Peyer's patch (tissue), 4 donors: ENCODE measurements at regions not wholly inside any gene's neighbourhood (a gene's known extent, or its start where the extent isn't known, plus 50 kb on each side); places are given as distances from the start of the nearest gene placed in this dataset.

ENCODE experiments used
- POLR2A ChIP-seq, 2 donors: fragments of 450-650 bp; IDR thresholded peaks; one replicate each; pipeline ENCODE4 v1.5.1; 2017; ENCODE audit warnings: antibody characterized with exemption in 2 of 2, mild to moderate bottlenecking in 2 of 2, moderate library complexity in 2 of 2
- TF ChIP-seq, protein P1 (sequence below), 6 experiments: fragments of 450-650 bp in 4 of 6; fragments of 200-600 bp in 2 of 6; sonication (generic) in 1 of 6; IDR thresholded peaks; one replicate each; pipeline ENCODE4 v1.5.1; 2017 to 2019; ENCODE audit warnings: antibody characterized with exemption in 6 of 6, mild to moderate bottlenecking in 3 of 6, moderate library complexity in 1 of 6

- TF ChIP-seq, protein P1, sequence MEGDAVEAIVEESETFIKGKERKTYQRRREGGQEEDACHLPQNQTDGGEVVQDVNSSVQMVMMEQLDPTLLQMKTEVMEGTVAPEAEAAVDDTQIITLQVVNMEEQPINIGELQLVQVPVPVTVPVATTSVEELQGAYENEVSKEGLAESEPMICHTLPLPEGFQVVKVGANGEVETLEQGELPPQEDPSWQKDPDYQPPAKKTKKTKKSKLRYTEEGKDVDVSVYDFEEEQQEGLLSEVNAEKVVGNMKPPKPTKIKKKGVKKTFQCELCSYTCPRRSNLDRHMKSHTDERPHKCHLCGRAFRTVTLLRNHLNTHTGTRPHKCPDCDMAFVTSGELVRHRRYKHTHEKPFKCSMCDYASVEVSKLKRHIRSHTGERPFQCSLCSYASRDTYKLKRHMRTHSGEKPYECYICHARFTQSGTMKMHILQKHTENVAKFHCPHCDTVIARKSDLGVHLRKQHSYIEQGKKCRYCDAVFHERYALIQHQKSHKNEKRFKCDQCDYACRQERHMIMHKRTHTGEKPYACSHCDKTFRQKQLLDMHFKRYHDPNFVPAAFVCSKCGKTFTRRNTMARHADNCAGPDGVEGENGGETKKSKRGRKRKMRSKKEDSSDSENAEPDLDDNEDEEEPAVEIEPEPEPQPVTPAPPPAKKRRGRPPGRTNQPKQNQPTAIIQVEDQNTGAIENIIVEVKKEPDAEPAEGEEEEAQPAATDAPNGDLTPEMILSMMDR (IDR thresholded peaks at IDR 0.05): no peak
- TF ChIP-seq POLR2A (IDR thresholded peaks at IDR 0.05): no peak
These were observed 622.2 kb upstream of the SALL1 start for GRCh38 chr16:51773071-51773890.
